Activated naive CD4-positive, alpha-beta T cell treated with Interleukin-2 at 50 U/mL for 16 hours (primary cell): ENCODE measurements at regions not wholly inside any gene's neighbourhood (a gene's known extent, or its start where the extent isn't known, plus 50 kb on each side); places are given as distances from the start of the nearest gene placed in this dataset.

Source experiments
- DNase-seq: peaks from one replicate; pipeline ENCODE4 v3.0.0-alpha.2; 2020

- DNase-seq: no peak
Measured at GRCh38 chr1:5748286-5749225, 243.7 kb downstream of the NPHP4 start.

- DNase-seq: no peak
Measured at GRCh38 chr1:5747426-5748285, 244.6 kb downstream of the NPHP4 start.

DNA sequence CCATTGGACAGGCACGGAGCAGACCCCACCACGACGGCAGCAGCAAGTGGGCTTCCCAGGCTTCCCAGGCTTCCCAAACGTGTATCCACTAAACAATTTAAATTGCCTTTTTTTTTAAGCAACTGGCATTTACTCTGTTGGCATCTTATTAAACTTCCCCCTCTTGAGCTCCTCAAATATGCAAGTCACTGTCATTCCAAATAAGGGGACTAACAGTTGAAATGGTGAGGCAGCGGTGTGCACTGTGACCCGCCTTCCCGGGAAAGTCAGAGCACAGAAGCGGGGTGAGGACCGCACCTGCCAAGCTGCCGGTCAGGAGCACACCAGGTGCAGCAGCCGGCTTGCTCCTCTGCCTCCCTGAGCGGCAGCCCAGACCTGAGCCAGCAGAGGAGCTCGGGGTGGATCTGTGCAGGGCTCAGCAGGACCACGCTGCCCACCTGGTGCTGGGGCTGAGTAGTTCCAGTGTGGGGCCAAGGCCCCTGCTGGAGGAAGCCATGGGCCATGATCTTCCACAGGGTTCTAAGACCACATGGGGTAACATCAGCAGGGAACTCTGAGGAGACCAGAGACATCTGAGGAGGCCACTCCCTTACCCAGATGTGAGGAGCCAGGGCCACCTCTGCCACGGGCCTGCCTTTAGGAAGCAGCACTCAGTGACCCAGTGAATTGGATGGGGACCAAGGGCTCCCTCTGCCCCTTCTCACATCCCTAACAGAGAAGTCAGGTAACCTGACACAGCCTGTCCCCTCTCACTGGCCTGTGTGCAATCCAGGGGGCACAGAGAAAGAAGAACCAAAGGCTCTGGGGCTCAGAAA, 245.4 kb downstream of the NPHP4 start:
- DNase-seq: no peak

- peak; percentile 54 for DNase-seq
Measured at GRCh38 chr1:5745800-5746610, 246.2 kb downstream of the NPHP4 start.

- no peak for DNase-seq
Measured at GRCh38 chr1:5744911-5745799, 247.1 kb downstream of the NPHP4 start.

DNA sequence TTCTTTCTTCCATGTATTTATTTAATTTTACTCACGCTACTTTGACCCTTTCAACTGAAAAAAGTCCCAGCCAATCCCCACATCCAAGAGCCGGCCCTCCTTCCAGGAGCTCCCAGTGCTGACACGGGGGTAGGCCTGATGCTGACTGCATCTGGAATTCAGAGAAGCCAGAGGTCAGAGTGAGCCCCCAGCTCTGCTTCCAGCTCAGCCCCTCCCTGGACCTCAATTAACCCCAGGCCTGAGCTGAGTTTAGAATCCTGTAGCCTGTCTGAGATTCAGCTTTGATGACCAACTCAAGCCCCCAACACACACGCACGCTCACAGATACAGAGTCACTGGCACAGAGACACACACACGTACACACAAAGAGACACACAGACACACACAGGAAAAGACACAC, 247.9 kb downstream of the NPHP4 start:
- no peak for DNase-seq

DNA sequence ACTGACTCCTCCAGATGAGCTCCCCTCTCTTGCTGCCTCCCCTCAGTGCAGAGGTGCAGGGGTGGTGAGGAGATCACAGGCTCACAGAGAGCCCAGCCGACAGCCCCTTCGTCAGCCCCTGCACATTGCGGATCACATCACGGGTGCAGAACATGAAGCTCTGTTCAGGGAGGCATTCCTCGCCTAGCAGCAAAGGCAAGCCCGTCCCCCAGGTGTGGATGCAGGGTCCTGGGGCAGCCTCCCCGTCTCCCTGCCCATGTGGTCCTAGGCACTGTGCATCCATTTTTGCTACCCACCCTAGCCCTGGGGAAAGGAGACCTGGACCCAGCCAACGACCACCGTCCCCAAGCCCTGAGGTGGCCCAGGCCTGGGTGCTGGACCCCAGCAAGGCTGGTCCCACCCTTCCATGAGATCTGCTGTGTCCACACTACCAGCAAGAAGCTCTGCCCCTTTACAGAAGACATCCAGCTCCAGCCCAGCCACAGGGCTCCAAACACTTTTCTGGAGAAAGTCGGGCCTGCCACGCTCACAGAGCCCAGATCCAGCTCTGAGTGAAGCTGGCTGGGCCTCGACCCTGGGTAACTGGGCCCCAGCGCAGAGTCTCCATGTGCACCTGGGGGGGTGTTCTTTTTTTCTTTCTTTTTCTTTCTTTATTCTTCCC, 248.7 kb downstream of the NPHP4 start:
- no peak for DNase-seq

GRCh38 chr1:5742801-5743200, 249.4 kb downstream of the NPHP4 start:
- no peak for DNase-seq

DNA sequence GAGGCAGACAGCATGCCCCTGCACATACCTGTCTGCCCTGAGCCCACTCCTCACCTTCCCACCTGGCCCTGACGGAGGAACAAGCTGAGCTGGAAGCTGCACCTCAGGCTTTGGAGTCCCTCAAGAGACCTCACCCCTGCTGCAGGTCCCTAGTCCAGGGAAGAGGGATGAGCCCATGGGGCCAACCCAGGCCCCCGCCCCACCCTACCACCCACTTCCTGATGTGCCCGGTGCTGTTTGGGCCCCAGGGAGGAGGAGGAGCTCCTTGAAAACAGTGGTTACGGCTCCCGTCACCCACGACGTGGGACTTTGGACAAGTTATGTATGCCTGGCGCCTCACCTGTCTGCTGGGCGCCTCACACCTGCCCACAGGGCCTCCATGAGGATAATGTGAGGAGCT, 250.2 kb downstream of the NPHP4 start:
- no peak for DNase-seq

DNA sequence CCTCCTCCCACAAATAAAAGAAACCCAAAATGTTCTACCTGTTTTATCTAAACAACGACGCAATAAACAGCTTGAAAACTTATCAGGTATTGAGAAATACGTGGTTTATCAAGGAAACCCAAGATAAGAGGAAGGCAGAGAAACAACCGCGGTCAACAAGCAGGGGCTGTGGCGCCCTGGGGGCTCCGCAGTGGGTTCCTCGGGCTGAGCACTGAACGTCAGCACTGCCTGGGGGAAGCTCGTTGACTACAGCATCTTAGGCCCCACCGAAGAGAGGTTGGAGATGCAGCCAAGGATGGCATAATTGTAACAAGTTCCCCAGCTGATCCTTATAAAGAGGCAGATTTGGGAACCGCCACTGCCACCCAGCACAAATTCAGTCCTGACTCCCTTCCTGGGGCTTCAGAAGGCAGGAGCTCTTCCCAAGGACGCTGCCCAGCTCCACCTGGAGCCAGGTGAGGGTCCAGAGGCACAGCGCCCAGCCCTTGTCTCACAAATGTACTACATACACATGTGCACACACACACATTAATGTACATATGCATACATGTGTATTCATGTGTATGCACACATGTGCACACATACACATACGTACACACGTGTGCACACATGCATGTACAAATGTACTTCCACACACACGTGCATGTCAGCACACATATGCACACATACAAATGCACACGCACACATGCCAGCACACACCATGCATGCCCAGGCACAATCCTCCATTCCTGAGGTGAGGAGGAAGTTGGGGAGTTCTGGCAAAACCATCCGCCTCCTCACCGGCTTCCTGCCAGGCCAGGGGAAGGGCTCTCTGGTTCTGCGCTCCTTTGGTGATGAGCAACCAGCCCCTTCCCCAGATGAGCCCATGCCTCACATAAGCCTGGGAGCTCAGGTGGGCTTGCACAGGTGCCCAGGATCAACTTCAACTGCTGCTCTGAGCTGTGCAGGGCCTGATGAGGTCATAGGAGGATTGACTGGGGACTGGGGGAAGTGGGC, 251.1 kb downstream of the NPHP4 start:
- no peak for DNase-seq

GRCh38 chr1:5740450-5740849, 251.8 kb downstream of the NPHP4 start:
- no peak for DNase-seq

DNA sequence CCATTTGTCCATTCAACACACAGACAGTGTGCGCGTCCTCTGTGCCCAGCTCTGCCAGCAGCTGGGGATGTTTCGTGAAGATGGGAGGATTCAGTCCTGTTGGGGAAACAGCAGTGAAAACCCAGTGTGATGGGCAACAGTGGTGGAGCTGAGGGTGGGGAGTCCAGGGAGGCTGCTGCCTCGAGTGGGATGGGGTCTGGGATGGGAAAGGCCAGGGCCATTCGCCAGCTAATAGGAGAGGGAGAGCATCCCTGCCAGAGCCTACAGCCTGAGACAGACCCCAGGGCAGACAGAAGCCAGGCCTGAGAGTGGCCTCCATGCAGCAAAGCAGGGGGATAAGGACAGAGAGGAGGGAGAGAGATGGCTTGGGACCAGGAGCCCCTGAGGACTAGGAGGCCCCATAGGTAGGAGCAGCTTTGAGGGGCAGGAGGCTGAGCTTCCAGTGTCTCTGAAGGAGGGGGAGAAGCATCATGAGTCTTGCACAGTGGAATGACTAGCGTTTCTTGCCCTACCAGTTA, 252.6 kb downstream of the NPHP4 start:
- DNase-seq: no peak

DNA sequence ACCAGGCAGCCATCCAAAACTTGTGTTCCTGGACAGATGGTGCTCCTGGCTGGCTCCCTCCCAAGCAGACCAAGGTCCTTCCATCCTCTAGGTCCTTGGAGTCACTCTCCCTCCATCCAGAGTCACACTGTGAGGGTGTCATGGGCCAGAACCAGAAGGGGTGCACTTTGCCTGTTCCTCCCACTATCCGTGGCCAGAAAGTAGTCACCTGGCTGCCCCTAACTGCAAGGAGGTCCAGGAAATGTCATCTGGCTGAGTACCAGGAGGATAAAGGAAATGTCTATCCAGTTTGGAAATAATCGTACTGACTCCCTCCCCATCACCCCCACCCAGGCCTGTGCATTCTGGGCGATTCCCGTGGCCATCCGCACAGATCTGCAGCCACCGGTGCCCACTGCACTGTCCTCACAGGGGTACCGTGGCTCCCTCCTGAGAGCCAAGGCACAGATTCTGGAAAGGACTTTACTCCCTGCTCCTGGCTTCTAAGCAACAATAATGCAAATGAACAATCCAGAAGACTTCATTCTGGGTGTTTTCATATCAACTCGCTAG, 253.2 kb downstream of the NPHP4 start:
- no peak for DNase-seq

DNA sequence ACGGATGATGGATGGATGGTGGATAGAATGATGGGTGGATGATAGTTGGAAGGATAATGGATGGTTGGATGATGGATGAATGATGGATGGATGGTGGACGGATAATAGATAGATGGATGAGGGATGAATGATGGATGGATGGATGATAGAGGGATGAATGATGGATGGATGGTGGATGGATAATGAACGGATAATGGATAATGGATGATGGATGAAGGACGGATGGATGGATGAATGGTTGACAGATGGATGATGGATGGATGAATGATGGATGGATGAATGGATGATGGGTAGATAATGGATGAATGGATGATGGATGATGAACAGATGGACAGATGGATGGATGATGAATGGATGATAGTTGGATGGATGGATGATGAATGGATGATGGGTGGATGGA, 255.1 kb downstream of the NPHP4 start:
- DNase-seq: no peak

GRCh38 chr1:5734996-5735395, 257.2 kb downstream of the NPHP4 start:
- DNase-seq: no peak

DNA sequence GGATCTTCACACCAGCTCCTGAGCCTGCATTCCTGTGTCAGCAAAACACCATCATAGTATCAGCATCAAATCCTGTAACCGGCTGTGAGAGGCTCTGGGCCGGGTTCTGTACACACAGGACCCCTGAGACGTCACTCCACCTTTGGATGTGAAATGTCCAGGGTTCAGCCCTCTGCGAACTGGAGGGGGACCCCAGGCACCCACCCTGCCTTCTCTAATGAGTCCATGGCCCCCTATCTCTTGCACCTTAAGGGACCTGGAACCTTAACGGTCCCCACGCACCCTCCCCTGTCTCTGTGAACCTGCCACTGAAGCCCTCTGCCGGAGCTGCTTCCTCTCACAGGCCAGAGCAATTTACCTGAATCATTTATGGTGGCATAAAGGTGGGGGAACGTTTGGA, 257.8 kb downstream of the NPHP4 start:
- DNase-seq: no peak

- DNase-seq: no peak
Measured at GRCh38 chr1:5733596-5733995, 258.6 kb downstream of the NPHP4 start.

GRCh38 chr1:5731110-5731423, 261.2 kb downstream of the NPHP4 start:
- no peak for DNase-seq
